HG02981 (cell line): ENCODE measurements at regions not wholly inside any gene's neighbourhood (a gene's known extent, or its start where the extent isn't known, plus 50 kb on each side); places are given as distances from the start of the nearest gene placed in this dataset.
"Not testable (repeated sequence)": the region's sequence is repeated elsewhere in the genome, so short reads cannot be mapped to it uniquely, and the experiment has no call there.

Experiments
- ATAC-seq: cut with Tn5 transposase; IDR thresholded peaks from one replicate; pipeline ENCODE4 v1.9.1; 2021; ENCODE audit warnings: mild to moderate bottlenecking, moderate library complexity; ENCODE audit not compliant: unreplicated experiment

DNA sequence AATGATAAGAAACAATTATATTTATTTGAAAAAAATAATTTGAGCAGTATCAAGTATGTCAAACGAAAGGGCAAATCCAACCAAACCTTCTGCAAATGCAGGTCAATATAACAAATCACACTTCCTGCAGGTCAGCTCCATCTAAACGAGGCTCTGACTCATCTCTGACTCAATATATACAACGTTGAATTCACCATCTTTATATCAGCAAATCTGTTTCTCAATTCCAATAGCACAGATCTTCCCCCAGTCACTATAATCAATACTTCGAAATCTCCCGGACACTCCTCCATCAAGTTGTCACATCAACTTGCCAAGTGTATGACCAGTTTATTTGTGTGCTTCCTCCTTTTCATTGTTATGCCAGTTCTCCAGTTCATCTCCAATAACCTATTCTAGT is 388.9 kb downstream of the ZEB2 start:
- ATAC-seq = no peak

DNA sequence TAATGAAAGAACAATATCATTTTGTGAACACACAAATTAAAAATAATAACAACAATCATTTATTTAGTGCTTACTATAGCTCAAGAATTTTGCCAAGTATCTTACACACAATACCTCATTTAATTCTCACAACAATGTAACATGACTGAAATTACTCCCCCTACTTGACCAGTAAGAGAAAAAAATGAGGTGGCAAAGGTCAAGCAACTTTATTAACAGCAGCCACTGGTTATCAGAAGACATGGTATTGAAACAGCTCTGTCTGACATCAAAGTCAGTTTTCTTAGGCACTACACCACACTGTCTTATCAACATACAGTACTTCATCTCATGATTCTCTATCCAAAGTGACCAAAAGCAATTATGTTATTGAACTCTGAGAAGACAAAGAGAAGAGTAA is 389.4 kb downstream of the ZEB2 start:
- no peak for ATAC-seq

- ATAC-seq = no peak
Observed at GRCh38 chr2:144128130-144128746, 391.7 kb downstream of the ZEB2 start.

- no peak for ATAC-seq
Observed at GRCh38 chr2:144127693-144128092, 392.2 kb downstream of the ZEB2 start.

GRCh38 chr2:144126302-144126701 is 393.6 kb downstream of the ZEB2 start:
- ATAC-seq = no peak

- ATAC-seq = no peak
Observed at GRCh38 chr2:144125751-144126150, 394.2 kb downstream of the ZEB2 start.

DNA sequence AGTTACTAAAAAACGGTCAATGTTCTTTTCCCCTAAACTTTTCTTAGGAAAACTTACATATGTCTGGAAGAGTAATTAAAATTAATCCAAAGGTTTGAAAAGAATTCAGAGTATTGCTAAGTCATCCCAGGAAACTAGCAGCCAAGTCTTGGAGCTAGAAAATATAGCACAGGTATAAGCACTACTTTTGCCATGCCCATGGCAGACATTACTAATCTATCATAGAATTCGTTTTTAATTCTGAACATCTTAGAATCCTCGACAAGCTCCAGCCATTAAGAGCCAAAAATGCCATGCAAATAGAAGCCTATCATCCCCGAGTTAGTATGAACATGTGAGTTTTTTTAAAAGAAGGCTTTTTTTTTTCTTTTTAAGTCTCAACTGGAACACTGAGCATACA is 395.0 kb downstream of the ZEB2 start:
- no peak for ATAC-seq

DNA sequence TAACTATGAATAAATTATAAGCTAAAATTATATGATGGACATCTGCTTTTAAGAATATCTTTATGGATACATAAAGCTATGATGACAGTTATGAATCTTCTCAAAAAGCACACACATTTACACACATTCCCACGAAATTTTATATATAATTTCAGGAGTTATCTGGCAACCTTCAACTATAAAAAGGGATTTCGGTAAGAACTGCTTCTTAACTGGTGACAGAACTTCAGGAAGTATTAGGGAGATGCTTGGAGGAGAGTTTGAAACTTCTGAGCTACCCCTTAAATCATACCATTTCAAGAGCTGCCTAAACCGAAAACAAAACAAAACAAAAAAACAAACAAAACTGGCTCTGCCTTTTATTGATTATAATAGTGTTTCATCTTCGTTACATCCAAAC is 399.4 kb downstream of the ZEB2 start:
- ATAC-seq = no peak

DNA sequence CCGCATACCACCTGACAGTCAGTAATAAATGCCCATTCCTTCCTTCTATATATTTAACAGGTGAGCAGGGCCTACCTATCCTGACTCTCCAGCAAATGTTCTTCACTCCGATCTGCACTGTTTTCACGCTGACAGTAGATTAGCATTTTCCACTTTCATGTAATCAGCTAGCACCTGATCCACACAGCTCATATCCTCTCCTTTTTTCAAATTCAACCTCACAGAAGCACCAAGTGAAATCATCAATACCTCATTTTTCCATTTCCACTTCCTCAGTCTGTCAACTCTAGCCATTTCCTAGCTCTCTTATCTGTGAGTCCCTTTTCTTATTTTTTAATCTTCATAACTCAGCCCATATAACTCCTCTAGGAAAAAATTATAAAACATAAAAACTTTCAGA is 402.8 kb downstream of the ZEB2 start:
- no peak for ATAC-seq

DNA sequence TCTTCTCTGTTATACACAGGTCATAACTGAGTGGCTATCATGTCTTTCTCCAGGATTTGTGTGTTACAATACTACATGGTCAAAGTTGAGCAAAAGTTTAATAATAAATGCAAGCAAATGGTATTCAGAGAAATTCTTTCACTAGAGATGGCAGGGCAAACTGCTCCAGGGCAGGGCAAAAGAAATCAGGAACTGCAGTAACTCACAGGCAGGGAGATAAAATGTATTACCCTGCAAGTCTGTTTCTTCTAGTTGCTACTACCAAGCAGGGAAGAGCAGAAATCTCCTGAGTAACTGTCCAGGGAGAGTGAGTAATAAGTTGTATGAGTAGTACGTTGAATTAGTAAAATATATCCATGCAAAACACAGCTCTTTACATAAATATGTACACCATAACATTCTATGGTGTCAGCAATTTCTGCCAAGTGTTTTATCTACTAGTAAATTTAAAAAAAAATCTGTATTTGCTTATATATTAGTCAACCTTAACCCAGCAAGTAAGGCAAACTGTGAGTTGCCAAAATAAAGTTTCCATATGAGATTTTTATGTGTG is 404.1 kb downstream of the ZEB2 start:
- ATAC-seq = no peak

- no peak for ATAC-seq
Observed at GRCh38 chr2:144114760-144115159, 405.2 kb downstream of the ZEB2 start.

GRCh38 chr2:144111437-144111836 is 408.5 kb downstream of the ZEB2 start:
- no peak for ATAC-seq

DNA sequence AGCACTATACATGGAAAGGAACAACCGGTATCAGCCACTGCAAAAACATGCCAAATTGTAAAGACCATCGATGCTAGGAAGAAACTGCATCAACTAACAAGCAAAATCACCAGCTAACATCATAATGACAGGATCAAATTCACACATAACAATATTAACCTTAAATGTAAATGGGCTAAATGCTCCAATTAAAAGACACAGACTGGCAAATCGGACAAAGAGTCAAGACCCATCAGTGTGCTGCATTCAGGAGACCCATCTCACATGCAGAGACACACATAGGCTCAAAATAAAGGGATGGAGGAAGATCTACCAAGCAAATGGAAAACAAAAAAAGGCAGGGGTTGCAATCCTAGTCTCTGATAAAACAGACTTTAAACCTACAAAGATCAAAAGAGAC is 413.8 kb downstream of the ZEB2 start:
- ATAC-seq = not testable (repeated sequence)

DNA sequence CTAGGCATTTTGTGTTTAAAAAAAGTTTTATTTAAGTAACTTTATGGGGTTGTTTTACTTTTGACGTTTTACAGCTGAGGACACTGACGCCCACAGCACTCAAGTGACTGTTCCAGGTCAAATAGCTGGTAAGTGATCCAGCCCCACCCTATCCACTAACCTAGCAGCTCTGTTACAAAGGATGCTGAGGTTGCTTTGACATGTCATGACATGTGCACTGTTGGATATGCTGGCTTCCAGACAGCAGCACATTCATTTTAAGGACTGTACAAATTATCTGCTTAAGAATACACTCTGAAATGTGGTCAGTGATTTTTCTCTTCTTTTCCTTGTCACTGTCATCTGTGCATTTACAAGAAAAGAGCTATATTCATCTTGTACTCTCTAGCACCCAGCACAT is 417.5 kb downstream of the ZEB2 start:
- ATAC-seq = no peak

GRCh38 chr2:144099780-144100377 is 420.0 kb downstream of the ZEB2 start:
- ATAC-seq = no peak

DNA sequence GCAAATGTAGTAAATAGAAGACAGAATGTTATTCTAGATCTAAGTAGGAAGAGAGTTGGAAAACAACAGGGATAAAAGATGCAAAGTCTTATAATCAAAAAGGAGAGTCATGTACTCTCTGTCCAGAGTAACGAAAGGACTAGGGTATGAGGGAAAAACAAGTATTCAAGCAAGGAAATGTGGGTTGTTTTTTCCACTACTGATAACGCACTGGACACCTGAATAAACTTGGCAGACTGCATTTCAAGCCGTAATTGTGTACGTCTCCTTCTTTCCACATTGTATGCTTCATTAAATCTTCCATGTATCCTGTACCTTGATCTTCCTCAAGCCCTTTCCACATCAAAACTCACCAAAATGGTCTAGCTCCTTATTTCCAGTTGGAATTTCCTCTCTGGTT is 420.6 kb downstream of the ZEB2 start:
- ATAC-seq = no peak

- ATAC-seq = no peak
Observed at GRCh38 chr2:144097440-144098225, 422.3 kb downstream of the ZEB2 start.

DNA sequence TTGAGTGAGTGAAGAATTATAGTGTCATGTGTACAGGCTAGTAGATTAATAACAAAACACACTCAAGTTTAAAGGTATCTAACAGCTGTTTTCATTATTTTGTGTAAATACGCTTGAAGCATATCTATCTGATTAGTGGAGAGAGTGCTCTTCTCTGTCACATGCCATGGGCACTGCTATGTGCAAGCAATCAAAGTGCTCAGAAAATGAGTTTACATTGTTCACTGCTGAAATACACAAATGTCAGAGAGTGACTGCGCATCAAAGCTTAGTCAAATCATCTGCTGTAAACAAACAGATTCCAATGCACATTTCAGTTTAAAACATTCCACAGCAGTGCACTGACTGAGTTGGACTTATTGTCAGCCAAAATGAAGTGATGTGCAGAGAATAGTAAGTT is 423.4 kb downstream of the ZEB2 start:
- no peak for ATAC-seq

DNA sequence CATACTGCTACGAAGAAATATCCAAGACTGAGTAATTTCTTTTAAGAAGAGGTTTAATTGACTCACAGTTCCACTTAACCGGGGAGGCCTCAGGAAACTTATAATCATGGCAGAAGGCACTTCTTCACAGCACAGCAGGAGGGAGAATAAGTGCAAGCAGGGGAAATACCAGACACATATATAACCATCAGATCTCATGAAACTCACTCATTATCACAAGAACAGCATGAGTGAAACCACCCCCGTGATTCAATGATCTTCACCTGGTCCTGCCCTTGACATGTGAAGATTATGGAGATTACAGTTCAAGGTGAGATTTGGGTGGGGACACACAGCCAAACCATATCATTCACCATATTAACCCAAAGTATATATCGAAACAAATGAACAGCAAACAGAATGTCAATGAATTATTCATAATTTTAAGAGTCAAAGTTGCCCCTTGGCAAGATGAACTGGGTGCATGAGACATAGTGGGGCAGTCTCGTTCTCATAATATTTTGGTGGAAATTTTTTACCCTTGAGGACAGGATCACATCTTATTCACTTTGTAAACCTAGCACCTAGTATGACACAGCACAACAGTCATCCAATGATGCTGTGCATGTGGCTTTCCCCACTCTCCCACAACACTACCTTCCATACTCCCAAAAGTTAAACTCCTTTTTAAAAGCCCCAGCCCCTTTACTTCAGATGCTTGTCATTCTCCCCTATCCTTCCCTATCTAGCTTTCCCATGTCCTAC is 425.3 kb downstream of the ZEB2 start:
- ATAC-seq = no peak

- no peak for ATAC-seq
Observed at GRCh38 chr2:144091622-144092021, 428.3 kb downstream of the ZEB2 start.

GRCh38 chr2:144088863-144089262 is 431.1 kb downstream of the ZEB2 start:
- no peak for ATAC-seq
